ENCODE measurements at regions not wholly inside any gene's neighbourhood (a gene's known extent, or its start where the extent isn't known, plus 50 kb on each side); places are given as distances from the start of the nearest gene placed in this dataset.

GRCh38 chr5:6084376-6084775, 294.0 kb downstream of the MED10 start:
- TF ChIP-seq, protein P1, sequence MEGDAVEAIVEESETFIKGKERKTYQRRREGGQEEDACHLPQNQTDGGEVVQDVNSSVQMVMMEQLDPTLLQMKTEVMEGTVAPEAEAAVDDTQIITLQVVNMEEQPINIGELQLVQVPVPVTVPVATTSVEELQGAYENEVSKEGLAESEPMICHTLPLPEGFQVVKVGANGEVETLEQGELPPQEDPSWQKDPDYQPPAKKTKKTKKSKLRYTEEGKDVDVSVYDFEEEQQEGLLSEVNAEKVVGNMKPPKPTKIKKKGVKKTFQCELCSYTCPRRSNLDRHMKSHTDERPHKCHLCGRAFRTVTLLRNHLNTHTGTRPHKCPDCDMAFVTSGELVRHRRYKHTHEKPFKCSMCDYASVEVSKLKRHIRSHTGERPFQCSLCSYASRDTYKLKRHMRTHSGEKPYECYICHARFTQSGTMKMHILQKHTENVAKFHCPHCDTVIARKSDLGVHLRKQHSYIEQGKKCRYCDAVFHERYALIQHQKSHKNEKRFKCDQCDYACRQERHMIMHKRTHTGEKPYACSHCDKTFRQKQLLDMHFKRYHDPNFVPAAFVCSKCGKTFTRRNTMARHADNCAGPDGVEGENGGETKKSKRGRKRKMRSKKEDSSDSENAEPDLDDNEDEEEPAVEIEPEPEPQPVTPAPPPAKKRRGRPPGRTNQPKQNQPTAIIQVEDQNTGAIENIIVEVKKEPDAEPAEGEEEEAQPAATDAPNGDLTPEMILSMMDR (IDR thresholded peaks at IDR 0.05; ENCODE audit: low read depth, low read length, poor library complexity, severe bottlenecking) = no peak
- no peak for TF ChIP-seq EZH2phosphoT487 (IDR thresholded peaks at IDR 0.05; ENCODE audit: borderline replicate concordance, low read length)

All from DOHH2 (cell line).